H4 (cell line): ENCODE measurements at regions not wholly inside any gene's neighbourhood (a gene's known extent, or its start where the extent isn't known, plus 50 kb on each side); places are given as distances from the start of the nearest gene placed in this dataset.
"Not testable (repeated sequence)": the region's sequence is repeated elsewhere in the genome, so short reads cannot be mapped to it uniquely, and the experiment has no call there.

Experiments
- DNase-seq: peaks from one replicate; pipeline ENCODE4 v3.0.0-alpha.2; 2015; ENCODE audit warnings: low spot score

GRCh38 chrX:137646472-137646871 is 80.5 kb downstream of the ZIC3 start:
- no peak for DNase-seq

DNA sequence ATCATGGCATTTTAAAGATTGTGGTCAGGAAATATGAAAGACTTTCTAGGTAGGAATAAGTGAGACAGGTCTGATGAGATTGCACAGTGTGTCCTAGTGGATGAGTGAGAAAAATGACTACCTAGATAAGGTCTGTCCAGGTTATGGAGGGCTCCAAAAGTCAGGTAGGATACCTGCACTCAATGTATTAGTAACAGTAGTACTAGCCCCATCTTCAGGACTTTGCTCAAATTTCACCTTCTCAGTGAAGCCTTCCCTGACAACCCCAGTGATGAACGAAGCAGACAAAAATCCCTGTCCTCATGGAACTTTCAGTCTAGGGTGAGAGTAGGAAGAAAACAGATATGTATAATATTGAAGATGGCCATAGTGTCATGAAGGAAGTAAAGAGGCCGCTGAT is 85.7 kb downstream of the ZIC3 start:
- no peak for DNase-seq

GRCh38 chrX:137652086-137652485 is 86.2 kb downstream of the ZIC3 start:
- DNase-seq: no peak

DNA sequence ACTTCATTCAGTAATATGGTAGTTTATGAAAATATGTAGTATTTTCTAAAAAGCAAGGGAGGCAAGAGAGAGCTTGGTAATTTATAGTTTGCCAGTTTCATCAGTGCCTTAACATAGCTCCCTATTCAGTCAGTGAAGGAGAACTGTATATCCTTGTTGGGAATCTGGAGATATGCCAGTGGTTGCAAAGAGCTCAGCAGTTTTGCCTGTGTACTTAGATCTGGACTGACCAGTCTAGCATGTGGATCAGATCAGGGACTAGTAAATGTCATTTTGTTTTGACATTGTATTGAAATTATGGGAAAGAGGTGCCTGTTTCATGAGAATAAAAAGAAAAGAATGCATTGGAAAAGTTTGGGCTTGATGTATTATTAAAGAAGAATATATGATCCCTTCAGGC is 88.6 kb downstream of the ZIC3 start:
- DNase-seq: no peak

DNA sequence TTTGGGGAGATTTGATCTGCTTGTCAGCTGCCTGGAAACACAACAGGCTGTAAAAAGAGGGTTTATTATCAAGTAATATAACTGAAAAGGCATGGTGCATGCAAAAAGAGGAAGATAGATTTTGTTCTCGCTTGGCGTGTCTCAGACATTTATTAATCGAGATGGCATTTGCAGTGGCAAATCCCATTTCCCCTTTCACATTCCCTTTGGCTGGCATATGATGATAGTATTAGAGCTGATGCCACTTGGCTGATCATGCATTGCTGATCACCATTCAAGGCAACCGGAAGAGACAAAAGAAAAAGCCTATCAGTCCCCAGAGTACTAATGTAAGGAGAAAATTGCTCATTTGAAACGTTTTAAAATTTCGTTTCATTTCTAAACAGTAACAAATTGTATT is 101.8 kb downstream of the ZIC3 start:
- no peak for DNase-seq

DNA sequence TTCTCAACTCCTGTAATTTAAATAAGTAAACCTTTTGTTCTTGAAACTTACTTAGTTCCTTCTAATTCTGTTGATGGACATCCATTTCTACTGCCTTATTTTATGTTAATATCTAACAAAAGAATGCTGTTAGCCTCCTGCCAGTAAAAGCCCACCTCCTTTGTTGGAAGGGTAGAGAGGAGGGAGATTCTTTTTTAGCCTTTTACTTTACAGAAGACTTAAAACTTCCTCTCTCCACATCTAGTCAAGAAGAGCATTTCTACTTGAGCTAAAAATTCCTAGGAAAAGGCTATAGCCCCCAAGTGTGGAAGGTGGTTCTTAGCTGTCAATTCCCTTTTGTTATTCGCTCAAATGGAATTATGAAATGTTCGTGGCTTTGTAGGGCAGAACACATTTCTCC is 118.7 kb downstream of the ZIC3 start:
- DNase-seq: no peak

- DNase-seq: no peak
Measured at GRCh38 chrX:137695417-137695816, 129.5 kb downstream of the ZIC3 start.

- no peak for DNase-seq
Measured at GRCh38 chrX:137707348-137707747, 141.4 kb downstream of the ZIC3 start.

DNA sequence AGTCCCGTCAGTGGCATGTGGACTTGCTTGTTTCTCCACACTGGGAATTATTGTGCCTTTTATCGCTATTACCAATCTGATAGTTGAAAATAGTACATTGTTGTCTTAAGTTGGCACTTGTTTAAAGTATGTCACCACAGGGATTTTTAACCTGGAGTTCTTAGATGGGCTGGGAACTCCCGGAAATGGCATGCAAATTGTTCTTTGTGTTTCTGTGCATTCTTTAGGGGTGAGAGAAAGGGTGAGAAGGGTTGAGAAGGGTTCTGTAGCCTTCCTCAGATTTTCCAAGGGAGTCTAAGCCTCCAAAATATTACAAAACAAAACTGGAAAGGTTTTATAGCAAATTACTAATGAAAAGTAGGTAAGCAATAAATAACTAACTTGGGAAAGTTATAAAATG is 176.9 kb downstream of the ZIC3 start:
- DNase-seq: no peak

DNA sequence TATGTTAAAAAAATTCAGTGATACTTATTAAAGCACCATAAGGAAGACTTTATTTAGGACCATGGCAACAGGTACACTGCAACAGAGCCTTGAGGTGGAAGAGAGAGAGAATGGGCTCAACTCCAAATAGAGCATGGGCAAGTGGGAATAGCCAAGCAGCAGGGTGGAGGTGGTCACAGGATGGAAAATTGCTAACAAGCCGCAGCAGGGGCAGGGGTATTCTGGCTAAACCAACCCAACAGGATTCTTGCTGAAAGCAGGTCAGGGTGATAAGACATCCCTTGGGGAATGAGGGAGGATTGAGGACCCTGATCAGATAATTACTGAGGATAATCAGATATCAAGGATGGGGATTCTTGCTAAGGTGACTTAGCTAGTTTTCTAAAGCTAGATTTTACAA is 177.5 kb downstream of the ZIC3 start:
- DNase-seq: no peak

DNA sequence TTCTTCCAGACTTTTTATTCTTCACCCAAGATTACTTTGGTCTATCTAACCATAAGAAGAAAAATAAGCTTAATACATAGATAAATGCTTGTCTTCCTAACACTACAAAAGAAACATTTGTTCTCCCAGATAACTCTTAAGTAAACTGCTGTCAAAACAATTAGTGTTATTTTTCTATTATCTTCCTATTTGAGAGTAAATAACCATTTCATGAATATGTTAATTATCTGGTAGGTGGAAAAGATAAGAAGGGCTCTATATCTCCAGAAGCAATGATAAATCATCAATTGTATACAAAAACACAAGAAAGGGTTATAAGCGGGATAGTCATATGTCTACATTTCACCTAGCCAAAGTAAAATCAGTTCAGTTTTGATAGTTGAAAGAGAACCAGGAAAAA is 180.4 kb downstream of the ZIC3 start:
- DNase-seq: no peak

DNA sequence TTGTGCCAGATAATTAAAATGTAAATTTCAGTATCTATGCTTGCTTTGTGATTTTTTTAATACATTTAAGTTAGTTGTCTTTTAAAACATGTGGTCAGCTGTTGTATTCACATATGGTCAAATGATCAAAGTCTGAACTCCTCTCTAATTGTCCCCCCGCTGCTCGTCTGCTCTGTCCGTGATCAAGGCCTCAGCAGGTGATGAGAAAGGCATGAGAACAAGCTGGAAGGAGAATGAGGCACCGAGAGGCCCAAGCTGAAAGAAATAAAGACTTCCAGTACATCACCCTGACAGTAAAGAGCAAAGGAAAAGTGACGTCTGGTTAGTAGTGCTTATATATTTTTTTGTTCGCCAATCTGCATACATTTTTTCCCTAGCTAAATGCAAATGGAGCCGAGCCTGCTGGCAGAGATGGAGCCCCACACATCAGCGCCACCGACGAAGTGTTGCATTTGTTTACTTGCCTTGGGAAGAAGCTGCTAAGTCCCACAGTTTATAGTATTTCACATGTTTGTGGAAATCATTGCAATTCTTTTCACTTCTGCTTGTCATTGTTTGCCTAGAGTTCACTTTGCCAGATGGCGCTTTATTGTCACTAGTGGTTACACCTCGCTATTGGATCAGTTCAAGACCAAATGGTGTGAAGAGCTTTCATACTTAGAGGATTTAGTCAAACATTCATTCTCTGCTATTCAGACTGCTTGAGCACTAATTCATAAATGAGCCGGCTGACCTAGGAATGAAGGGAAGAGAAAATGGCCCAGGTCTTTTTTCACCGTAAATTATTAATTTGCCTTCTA is 181.5 kb downstream of the ZIC3 start:
- no peak for DNase-seq

DNA sequence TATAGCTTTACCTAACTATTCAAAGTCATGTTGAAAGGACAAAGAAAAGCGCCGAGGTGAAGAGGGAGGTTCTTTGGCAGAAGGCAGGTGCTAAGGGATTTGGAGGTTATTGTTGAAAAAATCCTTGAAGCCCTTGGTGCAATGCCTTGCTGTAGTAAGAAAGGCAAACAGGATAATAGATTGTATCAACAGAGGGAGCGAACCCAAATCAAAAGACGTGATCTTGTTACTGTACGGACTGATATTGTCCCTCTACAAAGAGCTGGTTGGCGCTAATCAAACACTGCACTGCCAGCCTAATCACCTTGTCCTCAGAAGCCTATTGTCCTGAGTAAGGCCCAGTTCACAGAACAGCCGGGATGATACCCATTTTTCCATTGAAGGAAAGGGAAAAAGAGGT is 182.9 kb downstream of the ZIC3 start:
- DNase-seq: no peak

DNA sequence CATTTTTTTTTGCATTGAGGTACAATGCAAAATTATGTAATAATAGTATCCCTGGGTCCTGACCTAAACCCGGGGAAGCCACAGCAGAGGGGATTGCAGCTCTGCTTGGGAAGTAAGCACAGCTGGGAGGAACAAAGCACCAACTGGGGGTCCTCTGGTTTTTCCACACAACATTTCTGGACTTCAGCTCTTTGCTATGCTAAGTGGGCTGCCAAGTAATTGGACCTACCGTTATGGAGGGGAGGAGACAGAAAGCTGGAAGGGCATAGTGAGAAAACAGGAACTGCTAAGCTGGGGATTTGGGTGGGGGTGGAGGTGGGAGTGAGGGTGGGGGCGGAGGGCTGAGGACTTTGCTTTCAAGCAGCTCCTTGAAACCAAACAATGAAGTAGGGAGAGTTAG is 183.3 kb downstream of the ZIC3 start:
- DNase-seq: no peak

- DNase-seq: no peak
Measured at GRCh38 chrX:137771537-137771936, 205.6 kb downstream of the ZIC3 start.

DNA sequence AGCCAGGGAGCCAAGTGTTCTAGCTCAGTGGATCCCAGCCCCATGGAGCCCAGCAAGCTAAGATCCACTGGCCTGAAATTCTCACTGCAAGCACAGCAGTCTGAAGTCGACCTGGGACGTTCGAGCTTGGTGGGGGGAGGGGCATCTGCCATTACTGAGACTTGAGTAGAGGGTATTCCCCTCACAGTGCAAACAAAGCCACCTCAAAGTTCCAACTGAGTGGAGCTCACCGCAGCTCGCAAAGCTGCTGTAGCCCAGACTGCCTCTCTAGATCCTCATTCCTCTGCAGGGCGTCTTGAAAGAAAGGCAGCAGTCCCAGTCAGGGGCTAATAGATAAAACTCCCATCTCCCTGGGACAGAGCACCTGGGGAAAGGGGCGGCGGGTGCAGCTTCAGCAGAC is 226.3 kb downstream of the ZIC3 start:
- no peak for DNase-seq

DNA sequence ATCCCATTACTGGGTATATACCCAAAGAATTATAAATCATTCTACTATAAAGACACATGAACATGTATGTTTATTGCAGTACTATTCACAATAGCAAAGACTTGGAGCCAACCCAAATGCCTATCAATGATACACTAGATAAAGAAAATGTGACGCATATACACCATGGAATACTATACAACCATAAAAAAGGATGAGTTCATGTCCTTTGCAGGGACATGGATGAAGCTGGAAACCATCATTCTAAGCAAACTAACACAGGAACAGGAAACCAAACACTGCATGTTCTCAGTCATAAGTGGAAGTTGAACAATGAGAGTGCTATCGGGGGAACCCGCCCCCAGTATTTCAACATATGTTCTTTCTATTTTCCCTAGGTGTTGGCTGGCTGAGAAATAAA is 232.0 kb downstream of the ZIC3 start:
- DNase-seq: not testable (repeated sequence)

GRCh38 chrX:137823257-137823656 is 257.3 kb downstream of the ZIC3 start:
- DNase-seq: no peak

- DNase-seq: no peak
Measured at GRCh38 chrX:137847376-137847775, 281.4 kb downstream of the ZIC3 start.

GRCh38 chrX:137848266-137848905 is 282.5 kb downstream of the ZIC3 start:
- no peak for DNase-seq

DNA sequence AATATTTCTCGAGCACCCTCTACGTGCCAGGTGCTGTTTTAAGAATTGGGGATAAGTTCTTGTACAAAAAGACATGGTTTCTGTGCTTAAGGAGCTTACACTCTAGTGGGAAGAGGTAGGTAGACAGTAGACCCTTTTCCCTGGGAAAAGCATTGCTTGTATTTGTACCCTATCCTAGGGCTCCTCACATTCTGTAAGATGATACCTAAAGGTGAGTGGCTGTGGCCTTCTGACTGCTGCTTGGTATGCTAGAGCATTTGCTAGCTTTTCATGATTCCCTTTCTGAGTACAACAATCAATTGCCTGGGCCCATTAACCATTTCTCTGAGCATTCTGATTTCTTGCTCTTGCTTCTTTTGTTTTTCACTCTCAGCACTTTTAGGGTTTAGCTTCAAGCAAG is 286.6 kb downstream of the ZIC3 start:
- no peak for DNase-seq

DNA sequence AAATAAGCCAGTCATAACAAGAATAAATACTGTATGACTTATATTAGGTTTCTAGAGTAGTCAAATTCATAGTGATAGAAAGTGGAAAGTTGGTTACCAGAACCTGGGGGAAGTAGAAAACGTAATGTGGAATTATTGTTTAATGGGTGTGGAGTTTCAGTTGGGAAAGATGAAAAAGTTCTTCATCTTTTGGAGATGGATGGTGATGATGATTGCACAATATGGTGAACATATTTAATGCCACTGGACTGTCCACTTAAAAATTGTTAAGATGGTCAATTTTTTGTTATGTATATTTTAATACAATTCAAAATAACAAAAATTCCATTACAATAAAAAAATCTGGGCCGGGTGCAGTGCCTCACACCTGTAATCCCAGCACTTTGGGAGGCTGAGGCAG is 289.6 kb downstream of the ZIC3 start:
- DNase-seq: no peak

GRCh38 chrX:137858106-137858505 is 292.2 kb downstream of the ZIC3 start:
- no peak for DNase-seq

DNA sequence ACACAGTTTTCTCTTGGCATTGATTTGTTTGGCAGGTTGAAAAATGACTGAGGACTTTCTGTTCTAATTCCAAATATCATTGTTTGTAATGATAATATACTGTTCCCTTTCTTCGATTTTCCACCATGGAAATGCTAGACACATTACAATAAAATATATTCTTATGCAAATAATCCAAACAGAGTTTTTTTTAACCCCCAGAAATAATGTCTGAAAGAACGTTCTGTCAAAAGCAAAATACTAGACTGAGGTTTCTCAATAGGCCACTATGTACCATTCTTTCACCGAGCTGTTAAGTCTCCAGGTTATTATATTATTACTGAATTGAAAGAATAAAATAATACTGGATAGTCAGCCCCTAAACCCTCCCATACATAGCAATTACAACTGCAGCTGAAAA is 312.5 kb downstream of the ZIC3 start:
- DNase-seq: no peak
